HG03108 (cell line): ENCODE measurements at regions not wholly inside any gene's neighbourhood (a gene's known extent, or its start where the extent isn't known, plus 50 kb on each side); places are given as distances from the start of the nearest gene placed in this dataset.

ENCODE experiments used
- ATAC-seq: cut with Tn5 transposase; IDR thresholded peaks from one replicate; pipeline ENCODE4 v1.9.1; 2021; ENCODE audit warnings: moderate library complexity; ENCODE audit not compliant: unreplicated experiment

DNA sequence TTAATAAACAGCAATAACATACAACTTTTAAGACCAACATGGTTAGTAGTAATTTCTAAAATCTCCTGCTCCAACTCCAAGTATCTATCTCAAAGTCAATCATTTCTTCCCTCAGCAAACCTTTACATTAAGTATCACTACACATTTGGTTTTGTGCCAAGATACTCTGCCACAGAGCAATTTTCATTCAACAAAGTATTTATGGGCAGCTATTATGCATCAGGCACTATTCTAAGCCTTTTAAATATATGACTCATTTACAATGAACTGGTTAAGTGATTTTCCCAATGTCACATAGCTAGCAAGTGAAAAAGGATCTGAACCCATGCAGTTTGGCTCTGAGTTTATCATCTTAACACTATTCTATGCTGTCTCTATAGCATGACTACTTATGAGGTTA is 264.3 kb downstream of the NOL4 start:
- no peak for ATAC-seq

DNA sequence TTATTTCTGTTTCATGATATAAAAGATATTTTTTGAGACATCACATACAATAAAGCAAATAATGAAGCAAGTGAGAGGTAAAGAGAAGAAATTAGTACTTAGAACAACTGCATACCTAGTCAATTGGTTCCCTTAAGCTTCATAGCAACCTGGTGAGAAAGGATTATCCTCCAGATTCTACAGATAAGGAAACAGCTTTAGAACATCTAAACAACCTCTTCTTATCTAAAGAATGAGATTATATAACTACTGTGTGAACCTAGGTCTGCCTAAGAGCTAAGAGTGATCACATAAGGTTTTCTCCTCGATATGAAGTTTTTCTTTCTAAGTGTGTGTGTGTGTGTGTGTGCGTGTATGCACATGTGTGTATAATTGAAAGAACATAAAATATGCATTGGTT is 265.1 kb downstream of the NOL4 start:
- ATAC-seq = no peak

DNA sequence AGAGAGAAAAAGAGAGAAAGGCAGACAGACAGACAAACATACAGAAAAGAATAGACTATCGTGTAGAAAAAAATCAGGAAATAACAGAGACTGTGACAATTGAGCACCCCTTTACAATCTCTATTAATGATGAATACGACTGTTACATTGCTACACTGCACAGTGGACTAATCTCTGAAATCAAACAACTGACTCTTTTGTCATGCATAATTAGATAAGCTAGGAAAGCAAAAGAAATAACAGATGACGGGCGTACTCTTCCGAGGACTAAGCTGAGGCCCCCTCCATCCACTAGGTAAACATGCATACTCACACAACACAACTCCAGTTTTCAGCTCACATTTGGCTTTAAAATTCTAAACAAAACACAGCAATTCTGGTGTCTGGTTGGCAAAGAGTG is 267.0 kb downstream of the NOL4 start:
- ATAC-seq = no peak

DNA sequence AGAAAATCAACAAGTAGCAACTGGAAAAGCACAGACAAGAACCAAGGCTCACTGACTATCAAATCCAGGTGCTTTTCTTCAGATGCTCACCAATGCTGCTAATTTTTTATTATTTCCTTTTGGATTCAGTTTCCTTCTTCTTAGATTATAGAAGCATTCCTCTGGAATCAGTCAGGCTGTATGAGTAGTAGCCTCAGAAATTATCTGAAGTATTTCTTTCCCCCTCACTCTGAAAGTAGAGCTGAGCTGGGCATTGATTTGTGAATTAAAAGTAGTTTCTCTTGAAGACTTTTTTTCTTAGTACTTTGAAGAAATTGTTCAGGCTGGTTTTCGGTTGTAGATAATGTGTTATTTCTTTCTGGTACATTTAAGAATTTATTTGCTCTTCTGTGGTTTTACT is 273.7 kb downstream of the NOL4 start:
- no peak for ATAC-seq

DNA sequence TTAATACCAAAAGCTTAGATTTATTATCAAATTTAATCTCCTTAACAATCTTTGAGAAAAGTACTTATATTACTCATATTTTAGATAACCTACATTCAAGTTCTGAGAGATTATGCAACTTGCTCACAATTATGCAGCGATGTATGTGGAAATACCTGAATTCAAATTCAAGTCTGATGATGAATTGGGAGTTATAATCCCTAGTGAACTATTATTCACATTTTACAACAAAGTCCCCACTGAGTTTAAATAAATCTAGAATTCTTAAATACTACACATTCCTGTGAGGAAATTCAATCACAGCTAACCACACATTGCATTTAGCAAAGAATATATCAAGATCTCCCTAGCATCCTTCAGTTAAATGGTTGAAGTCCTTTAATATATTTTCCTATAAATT is 278.4 kb downstream of the NOL4 start:
- ATAC-seq = no peak

DNA sequence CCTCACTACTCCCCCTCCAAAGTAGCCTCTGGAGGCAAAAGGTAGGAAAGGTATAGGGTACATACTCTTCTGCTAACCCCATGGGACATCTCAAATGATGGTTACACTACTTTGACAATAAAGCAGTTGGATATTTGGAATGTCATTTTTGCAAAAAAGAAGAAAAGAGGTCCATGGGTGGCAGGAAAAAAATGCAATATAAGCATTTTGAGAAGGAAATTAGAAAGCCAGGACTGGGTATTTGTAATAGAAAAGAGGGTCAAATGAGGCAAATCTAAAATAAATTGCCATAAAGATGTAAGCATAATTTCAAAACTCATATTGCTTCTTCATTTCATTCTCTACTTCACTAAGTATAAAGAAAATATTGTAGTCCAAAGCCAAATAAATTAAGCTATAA is 280.2 kb downstream of the NOL4 start:
- no peak for ATAC-seq

DNA sequence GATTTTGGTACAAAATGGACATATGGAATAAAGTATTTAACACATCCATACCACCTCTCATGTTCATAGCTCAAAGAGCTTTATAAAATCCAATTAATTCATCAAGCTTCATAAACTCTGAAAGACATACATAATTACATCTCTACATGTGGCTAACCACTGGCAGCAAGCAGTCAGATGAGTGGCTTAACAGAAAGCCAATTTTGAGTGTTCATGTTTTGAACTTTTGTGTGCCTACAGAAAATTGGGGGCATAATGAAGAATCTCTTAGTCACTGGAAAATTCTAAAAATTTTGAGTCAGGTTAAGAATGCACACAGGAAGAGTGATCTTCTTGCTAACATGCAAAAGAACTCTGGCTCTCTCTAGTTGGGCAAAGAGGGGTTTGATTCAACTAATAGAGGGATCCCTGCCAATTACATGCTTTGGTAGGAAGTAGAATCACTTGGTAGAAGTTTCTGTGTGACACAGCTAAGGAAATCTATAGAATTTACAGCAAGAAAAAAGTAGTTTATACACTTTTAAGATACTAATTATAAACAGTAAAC is 287.4 kb downstream of the NOL4 start:
- ATAC-seq = no peak

DNA sequence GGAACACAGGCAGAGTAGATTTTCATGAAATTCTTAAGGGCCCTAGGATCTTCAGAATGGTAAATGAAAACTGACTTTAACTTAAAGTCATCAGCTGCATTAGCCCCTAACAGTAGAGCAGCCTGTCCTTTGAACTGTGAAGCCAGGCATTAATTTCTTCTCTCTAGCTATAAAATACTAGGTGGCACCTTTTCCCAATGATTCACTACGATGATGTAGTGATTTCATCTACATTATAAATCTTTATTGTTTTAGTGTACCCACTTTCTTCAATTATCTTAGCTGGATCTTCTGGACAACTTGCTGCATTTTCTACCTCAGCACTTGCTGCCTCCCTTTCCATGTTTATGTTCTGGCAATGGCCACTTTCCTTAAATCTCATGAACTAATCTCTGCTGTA is 290.5 kb downstream of the NOL4 start:
- no peak for ATAC-seq

DNA sequence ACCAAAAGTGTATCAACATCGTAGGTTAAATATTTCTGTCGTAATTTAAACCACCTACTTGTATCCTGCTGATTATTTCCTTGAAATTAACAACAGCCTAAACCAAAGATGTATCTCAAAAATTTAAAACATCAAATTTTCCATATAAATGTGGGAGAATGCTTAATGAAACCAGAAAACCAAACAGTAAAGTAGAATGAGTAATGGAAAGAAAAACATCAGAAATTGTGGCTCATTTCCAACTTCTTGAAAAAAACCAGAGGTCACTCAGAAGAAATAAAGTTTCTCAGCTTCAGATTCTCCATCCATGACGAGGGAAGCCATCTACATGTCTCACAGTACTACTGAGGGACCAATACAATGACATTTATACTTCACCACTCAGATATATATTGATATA is 296.5 kb downstream of the NOL4 start:
- ATAC-seq = no peak

DNA sequence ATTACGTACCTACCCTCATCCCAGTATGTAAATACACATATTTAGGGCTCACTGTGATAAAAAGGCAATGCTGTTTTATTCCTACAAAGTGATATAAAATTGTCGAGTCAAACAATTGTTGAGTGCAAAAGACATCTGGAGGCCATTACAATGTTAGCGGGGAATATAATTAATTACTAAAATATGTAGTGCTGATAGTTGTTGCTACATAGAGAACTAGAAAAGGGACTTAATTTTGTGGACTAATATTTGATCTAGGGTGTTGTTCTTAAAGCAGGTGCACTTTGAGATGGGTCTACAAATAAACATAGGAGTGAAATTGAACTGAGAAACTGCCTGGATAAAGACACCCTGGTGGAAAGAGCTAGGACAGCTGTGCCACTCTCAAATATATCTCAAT is 300.1 kb downstream of the NOL4 start:
- ATAC-seq = no peak

DNA sequence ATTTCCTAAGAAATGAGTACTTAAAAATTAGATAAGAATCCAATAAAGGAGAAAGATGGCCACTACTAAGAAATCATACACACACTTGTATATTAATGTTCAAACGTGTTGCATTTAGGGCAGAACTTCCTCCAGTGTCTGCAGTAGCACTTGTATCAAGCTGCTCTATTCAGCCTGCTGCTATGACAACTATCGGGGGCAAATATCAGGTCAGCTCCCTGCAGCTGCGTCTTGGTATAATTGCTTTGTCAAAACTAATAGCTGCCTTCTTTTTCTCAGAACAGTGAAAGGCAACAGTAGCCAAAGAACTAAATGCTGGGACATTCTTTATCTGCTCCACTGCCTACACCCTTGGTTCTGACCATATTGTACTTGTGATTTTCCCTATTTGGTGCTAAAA is 300.7 kb downstream of the NOL4 start:
- ATAC-seq = no peak

DNA sequence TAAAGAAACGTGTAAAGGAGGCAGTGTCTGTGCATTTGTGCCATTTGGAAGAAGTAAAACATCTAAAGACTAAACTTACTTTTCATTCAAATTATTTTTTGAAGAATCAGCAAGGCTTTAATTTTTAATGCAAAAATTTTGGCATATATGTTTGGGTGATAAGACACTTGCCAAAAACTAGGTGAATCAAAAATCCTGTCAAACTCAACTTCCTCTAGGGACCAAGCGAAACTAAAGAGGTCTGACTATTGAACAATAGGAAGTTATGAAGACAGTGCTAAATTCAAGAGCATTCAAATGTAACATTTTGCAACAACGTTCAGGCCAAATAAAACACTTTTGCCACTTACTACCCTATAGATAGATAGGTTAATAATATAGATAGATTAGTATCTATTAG is 306.1 kb downstream of the NOL4 start:
- ATAC-seq = no peak

DNA sequence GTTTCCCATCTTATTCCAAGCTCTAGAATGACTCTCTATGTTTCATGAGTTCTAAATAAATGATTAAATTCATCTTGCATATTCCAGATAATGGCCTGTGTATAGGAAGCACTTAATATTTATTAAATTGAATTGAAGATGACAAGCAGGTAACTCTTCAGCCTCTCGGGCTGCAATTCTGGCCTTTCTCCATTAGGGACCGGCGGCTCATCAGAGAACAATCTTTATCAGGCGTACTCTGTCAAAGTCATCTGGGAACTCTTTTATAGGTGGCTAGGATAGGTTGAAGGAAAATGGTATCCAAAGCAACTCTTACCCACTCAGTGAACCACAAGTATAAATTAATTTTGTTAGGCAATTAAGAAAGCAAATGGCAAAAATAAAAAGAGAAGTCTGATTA is 308.5 kb downstream of the NOL4 start:
- ATAC-seq = no peak

DNA sequence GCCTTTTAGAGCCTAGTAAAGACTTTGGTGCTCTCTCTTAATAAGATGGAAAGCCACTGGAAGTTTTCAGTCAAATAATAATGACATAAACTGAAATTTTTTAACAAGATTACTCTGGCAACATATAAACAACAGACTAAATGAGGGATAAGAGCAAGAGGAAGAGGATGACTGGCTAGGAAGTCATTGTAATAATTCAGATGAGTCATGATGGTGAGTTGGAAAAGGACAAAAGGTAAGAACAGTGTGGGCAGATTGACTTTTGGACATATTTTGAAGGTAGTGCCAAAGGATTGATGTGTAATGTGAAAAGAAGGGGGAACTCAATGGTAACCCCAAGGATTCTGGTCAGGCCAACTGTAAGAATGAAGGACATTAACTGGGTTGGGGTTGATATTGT is 310.3 kb downstream of the NOL4 start:
- ATAC-seq = no peak

DNA sequence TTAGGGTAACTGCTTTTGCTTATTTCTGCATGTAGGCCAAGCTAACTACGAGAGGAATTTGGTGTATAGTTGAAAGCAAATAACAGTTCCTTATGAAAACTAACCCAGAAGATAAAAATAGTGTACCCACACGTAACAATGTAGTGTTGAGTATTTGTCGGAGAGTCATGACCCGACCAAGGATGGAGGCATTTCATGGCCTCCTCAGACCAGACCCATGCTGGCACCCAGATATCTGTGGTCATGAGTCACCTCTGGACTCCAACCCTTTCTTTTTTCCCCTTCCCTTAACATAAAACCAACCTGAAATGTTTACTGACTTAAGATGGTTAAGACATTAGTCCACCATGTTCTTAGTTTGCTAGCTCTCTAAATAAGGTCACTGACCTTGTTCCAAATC is 318.7 kb downstream of the NOL4 start:
- ATAC-seq = no peak

DNA sequence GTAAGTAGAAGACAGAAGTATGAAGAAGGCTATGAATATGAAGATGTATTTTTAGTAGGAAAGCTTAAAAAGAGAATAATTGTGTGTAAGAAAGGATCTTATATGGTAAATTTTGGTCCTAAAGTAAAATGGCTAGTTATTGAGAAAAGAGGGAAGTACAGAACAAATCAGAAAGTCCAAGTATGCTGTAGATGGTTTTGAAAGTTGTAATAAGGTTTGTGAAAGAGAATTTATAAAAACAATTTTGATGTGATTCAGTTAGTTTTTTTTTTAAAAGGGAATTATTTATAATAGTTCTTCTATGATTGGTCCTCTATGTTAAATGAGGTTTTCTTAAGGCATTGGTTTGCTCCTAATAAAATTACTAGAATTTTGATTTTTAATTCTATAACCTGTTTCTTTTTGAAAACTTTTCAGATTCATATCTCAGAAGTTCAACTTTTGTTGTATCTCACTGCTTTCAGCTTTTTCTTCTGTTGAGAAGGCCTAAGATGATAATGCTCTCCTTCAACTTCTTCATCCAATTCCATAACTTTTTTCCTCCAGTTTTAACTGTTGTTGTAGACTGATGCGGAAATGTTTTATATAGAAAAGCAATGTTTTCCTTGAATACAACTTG is 322.7 kb downstream of the NOL4 start:
- ATAC-seq = no peak

DNA sequence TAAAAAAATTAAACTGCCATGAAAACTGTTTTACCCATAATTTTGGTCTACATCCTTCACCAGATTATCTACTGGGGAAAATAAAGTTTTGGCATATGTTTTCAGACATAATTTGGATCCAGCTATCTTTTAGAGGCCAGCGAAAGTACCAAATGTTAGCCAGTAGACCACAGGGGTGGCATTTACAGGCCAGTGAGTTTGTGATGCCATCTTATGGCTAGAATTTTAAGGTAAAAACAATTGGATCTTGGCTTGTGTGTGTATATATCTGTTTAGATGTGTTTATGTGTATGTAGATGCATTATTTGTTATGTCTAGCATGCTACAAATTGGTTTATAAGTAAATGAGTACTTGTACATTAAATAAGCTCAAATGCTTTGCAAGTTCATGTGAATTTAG is 322.6 kb downstream of the ASXL3 start:
- no peak for ATAC-seq

DNA sequence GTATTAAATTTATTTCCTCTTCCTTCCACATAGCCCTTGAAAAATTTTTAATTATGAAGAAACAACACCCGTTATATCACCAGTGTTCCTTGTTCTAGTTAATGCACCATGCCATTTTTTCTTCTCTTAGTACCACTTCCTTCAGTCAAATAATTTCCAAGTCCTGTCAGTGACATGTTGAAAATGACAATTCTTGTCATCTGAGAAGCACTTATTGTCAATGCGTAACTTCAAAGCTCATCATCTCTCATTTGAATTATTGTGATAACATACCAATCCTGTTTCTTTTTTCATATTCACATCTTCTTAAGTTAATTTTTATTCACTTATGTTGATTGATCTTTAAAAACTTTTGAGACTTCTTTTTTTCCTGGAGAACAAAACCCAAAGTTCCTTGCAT is 320.4 kb downstream of the ASXL3 start:
- ATAC-seq = no peak

DNA sequence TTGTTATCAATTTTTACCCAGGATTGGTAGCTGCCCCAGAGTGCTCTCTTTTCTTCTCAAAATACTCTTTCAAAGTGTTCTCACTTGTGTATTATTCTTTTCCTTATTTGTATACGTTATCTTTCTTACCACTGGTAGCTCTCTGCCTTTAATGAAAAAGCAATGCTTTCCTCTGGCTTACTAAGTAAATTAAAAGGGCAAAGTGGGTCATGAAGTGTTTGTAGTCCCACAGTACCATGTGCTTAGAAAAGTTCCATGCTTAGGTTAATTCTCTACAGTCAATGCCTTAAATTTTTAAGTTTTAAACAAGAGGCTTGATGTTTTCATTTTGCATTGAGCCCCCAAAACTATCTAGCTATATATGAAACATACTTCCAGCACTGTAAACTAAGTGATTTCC is 300.2 kb downstream of the ASXL3 start:
- no peak for ATAC-seq

DNA sequence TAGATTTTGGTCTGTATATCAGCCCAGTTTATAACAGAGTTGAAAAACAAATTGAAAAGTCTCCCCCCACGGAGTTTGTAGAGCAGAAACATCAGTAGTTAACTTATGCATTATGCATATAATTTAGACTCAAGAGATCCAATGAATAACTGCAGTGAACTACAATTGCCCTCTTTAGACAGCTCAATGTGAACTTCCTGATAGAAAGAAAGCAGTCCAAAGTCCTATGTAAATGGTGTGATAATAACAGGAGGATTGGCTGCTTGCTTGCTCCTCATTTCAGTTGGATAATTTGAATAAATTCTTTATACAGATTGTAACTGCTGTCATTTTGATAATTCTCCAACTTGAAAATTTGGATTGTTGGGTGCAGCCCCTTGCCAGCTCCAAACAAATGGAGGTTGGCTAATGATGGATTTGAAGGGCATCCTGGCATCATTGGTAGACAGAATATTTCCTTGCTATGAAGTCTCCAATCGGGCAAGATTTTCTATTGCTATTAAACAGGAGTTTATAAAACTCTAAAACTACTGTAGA is 297.1 kb downstream of the ASXL3 start:
- ATAC-seq = no peak

DNA sequence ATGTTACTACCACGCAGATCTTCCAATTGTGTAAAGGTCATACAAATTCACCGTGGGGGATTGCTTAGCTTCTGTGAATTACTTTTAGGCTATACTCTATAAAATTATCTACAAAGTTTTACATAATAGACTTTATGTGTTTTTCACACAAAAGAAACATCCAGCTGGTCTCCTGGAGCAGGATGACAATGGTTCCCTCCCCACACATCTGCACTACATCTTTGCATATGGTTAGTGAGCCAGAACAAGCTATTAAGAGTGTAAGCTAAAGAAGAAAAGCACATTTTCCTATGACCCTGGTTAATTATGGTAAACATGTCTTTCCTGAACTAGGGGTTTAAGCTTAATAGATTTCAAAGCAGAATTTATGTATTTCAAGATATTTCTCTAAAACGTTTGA is 295.1 kb downstream of the ASXL3 start:
- ATAC-seq = no peak

DNA sequence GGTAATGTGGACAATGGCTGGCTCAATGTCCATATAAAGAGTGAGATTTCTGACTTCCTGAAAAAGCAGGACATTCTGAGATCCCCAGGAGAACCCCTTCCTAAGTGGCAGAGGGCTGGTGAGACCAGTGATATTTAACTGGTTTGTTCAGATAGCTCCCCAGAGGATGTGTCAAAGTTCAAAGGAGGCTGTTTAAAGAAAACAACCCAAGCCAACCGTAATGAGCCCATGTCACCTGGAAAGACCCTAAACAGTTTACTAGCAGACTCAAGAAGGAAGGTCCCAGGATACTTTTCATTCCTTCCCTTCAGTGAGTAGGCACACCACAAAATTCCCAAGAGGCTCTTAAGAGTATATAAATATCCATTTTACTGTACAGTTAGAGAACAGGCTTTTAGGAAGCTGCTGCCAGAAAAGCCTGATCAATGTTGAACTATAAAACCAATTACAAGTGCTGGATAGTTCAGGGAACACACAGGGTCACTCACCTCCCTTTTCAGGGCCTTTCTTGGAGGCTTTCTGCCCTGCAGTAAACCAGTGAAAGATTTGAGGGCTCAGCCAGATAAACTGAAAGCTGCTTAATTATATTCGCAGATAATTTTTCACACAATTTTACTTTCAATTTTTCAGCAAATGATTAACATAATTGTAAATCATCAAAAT is 293.5 kb downstream of the ASXL3 start:
- ATAC-seq = no peak

DNA sequence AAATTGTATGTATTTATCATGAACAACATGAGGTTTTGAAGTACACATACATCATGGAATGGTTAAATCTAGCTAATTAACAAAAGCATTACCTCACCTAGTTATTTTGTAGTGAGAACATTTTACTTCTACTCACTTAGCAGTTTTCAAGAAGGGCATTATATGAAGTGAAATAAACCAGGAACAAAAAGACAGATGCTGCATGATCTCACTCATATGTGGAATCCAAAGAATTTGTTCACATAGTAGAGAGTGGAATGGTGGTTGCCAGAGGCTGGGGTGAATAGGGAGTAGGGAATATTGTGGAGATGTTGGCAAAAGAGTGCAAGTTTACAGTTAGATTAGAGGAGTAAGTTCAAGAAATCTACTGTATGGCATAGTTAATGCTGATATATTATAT is 292.0 kb downstream of the ASXL3 start:
- no peak for ATAC-seq
